ENCODE measurements at regions not wholly inside any gene's neighbourhood (a gene's known extent, or its start where the extent isn't known, plus 50 kb on each side); places are given as distances from the start of the nearest gene placed in this dataset.

DNA sequence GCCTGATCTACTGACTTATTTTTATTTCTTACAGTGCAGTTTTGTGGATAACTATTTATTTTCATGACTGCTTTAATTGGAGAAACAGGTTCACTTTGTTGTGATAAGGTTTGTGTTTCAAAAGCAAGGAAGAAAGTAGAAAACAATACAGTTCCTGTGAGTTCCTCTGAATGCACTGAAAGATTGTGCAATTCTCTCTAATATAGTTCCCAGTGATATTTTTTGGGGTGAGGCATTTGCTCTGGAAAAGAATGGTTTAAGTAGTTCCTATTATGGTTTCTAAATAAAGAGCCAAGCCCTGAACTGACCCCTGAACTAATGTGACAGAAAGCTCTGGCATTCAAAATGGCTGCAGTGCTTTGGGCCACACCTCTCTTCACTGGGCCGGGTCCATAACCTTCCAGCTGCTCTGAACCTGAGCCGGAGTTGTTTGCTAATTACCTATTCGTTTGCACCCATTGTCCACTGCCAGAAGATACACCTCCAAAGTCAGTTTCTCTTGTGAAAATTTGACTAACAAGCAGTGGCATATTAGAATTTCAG is 56.6 kb upstream of the VTCN1 start:
- TF ChIP-seq POLR2AphosphoS5 (IDR thresholded peaks at IDR 0.05) (no peak), POLR2A (IDR thresholded peaks at IDR 0.05) (no peak)
